Keratinocyte (primary cell): ENCODE measurements at regions not wholly inside any gene's neighbourhood (a gene's known extent, or its start where the extent isn't known, plus 50 kb on each side); places are given as distances from the start of the nearest gene placed in this dataset.

Experiments used
- EZH2 ChIP-seq: IDR thresholded peaks from one replicate; pipeline ENCODE4 v1.6.1; 2012; ENCODE audit warnings: inconsistent platforms, mild to moderate bottlenecking, low read length, moderate library complexity
- TF ChIP-seq, protein P1 (sequence below), 3 experiments: IDR thresholded peaks in 1 of 3; conservative IDR thresholded peaks in 1 of 3; optimal IDR thresholded peaks in 1 of 3; 2 replicates in 2 of 3; 3 replicates in 1 of 3; pipeline versions ENCODE3 to v1.5.1; 2011; ENCODE audit warnings: low read length in 3 of 3, mild to moderate bottlenecking in 3 of 3, moderate library complexity in 2 of 3, control low read depth in 1 of 3, inconsistent platforms in 1 of 3; ENCODE audit not compliant: insufficient read depth in 2 of 3; ENCODE audit errors: extremely low read depth in 1 of 3

- TF ChIP-seq EZH2: no peak
- TF ChIP-seq, protein P1, sequence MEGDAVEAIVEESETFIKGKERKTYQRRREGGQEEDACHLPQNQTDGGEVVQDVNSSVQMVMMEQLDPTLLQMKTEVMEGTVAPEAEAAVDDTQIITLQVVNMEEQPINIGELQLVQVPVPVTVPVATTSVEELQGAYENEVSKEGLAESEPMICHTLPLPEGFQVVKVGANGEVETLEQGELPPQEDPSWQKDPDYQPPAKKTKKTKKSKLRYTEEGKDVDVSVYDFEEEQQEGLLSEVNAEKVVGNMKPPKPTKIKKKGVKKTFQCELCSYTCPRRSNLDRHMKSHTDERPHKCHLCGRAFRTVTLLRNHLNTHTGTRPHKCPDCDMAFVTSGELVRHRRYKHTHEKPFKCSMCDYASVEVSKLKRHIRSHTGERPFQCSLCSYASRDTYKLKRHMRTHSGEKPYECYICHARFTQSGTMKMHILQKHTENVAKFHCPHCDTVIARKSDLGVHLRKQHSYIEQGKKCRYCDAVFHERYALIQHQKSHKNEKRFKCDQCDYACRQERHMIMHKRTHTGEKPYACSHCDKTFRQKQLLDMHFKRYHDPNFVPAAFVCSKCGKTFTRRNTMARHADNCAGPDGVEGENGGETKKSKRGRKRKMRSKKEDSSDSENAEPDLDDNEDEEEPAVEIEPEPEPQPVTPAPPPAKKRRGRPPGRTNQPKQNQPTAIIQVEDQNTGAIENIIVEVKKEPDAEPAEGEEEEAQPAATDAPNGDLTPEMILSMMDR (optimal IDR thresholded peaks at IDR 0.05 in 1 of 3, IDR thresholded peaks at IDR 0.05 in 1 of 3, conservative IDR thresholded peaks at IDR 0.05 in 1 of 3; ENCODE audit: extremely low read depth in 1 of 3, insufficient read depth in 2 of 3, low read length in 3 of 3): no peak
Observed at GRCh38 chr12:74818412-74818811, 280.8 kb downstream of the ATXN7L3B start.
